Neuronal stem cell (in vitro differentiated cells): ENCODE measurements at regions not wholly inside any gene's neighbourhood (a gene's known extent, or its start where the extent isn't known, plus 50 kb on each side); places are given as distances from the start of the nearest gene placed in this dataset.
"Not testable (repeated sequence)": the region's sequence is repeated elsewhere in the genome, so short reads cannot be mapped to it uniquely, and the experiment has no call there.

ENCODE experiments used
- DNase-seq: peaks from one replicate; pipeline ENCODE4 v3.0.0-alpha.2; 2013; ENCODE audit warnings: low spot score
- H2AFZ ChIP-seq: one replicate; pipeline ENCODE4 v1.6.1; 2013; ENCODE audit warnings: mild to moderate bottlenecking, low read length, inconsistent platforms
- H2AK5ac ChIP-seq: 2 replicates; pipeline ENCODE4 v1.6.1; 2013; ENCODE audit warnings: low read depth, mild to moderate bottlenecking, inconsistent platforms, low read length, moderate library complexity, mixed read lengths
- H2BK120ac ChIP-seq: 2 replicates; pipeline ENCODE4 v1.6.1; 2013; ENCODE audit warnings: low read depth, mild to moderate bottlenecking, inconsistent platforms, low read length, moderate library complexity, mixed read lengths
- H2BK12ac ChIP-seq: one replicate; pipeline ENCODE4 v1.6.1; 2013; ENCODE audit warnings: low read length, inconsistent platforms
- H2BK15ac ChIP-seq: 2 replicates; pipeline ENCODE4 v1.6.1; 2013; ENCODE audit warnings: mild to moderate bottlenecking, low read length, inconsistent platforms, mixed read lengths
- H2BK5ac ChIP-seq: one replicate; pipeline ENCODE4 v1.6.1; 2013; ENCODE audit warnings: inconsistent platforms, mild to moderate bottlenecking, low read length, moderate library complexity
- H3K14ac ChIP-seq: one replicate; pipeline ENCODE4 v1.6.1; 2013; ENCODE audit warnings: low read length, inconsistent platforms
- H3K18ac ChIP-seq: 2 replicates; pipeline ENCODE4 v1.6.1; 2013; ENCODE audit warnings: low read length, inconsistent platforms
- H3K23ac ChIP-seq: 2 replicates; pipeline ENCODE4 v1.6.1; 2013; ENCODE audit warnings: low read depth, mild to moderate bottlenecking, mixed read lengths, low read length, inconsistent platforms; ENCODE audit not compliant: poor library complexity
- H3K27ac ChIP-seq: replicated peaks from 3 replicates; pipeline ENCODE4 v1.5.1; 2013; ENCODE audit warnings: low read length, inconsistent platforms
- H3K27me3 ChIP-seq, 3 experiments: 2 replicates each; pipeline ENCODE4 v1.6.1; 2013; ENCODE audit warnings: low read length in 3 of 3, mild to moderate bottlenecking in 2 of 3, inconsistent platforms in 1 of 3, low read depth in 1 of 3, mixed read lengths in 1 of 3, moderate library complexity in 1 of 3; ENCODE audit not compliant: control insufficient read depth in 3 of 3, insufficient read depth in 3 of 3
- H3K36me3 ChIP-seq, 2 donors: replicated peaks in 1 of 2; 2 replicates each; pipeline ENCODE4 v1.6.1; 2013; ENCODE audit warnings: low read length in 2 of 2; ENCODE audit not compliant: control insufficient read depth in 2 of 2, insufficient read depth in 2 of 2
- H3K4ac ChIP-seq: 2 replicates; pipeline ENCODE4 v1.6.1; 2013; ENCODE audit warnings: inconsistent platforms, mild to moderate bottlenecking, low read length, moderate library complexity
- H3K4me1 ChIP-seq, 2 donors: 1 replicate in 1 of 2; 2 replicates in 1 of 2; pipeline ENCODE4 v1.6.1; 2013; ENCODE audit warnings: low read length in 2 of 2, low read depth in 1 of 2; ENCODE audit not compliant: control insufficient read depth in 2 of 2, insufficient read depth in 1 of 2
- H3K4me2 ChIP-seq: one replicate; pipeline ENCODE4 v1.6.1; 2013; ENCODE audit warnings: mild to moderate bottlenecking, low read length, inconsistent platforms; ENCODE audit not compliant: insufficient read depth, poor library complexity, severe bottlenecking
- H3K4me3 ChIP-seq, 2 donors: 2 replicates each; pipeline ENCODE4 v1.5.1; 2013; ENCODE audit warnings: low read length in 2 of 2, mild to moderate bottlenecking in 2 of 2, inconsistent platforms in 1 of 2, moderate library complexity in 1 of 2
- H3K79me1 ChIP-seq: one replicate; pipeline ENCODE4 v1.6.1; 2013; ENCODE audit warnings: low read depth, mild to moderate bottlenecking, inconsistent platforms, low read length, moderate library complexity
- H3K9ac ChIP-seq: one replicate; pipeline ENCODE4 v1.6.1; 2013; ENCODE audit warnings: mild to moderate bottlenecking, low read depth, low read length, inconsistent platforms; ENCODE audit not compliant: poor library complexity
- H3K9me3 ChIP-seq, 2 donors: replicated peaks in 1 of 2; 2 replicates each; pipeline versions ENCODE3 to v1.6.1; 2013; ENCODE audit warnings: low read length in 2 of 2, mild to moderate bottlenecking in 2 of 2, inconsistent platforms in 1 of 2, low read depth in 1 of 2, mixed read lengths in 1 of 2, moderate library complexity in 1 of 2; ENCODE audit not compliant: control insufficient read depth in 2 of 2, insufficient read depth in 1 of 2
- H4K8ac ChIP-seq: one replicate; pipeline ENCODE4 v1.6.1; 2013; ENCODE audit warnings: low read depth, mild to moderate bottlenecking, inconsistent platforms, low read length, moderate library complexity
- H4K91ac ChIP-seq: one replicate; pipeline ENCODE4 v1.6.1; 2013; ENCODE audit warnings: low read length, low read depth, mild to moderate bottlenecking, inconsistent platforms; ENCODE audit not compliant: poor library complexity
- WGBS, 2 donors: extraction: QIAGEN DNeasy Blood & Tissue Kit; methylation state at CpG; one replicate each; pipeline ENCODE4 v1.1.7; 2013; ENCODE audit warnings: missing lambda C conversion rate in 2 of 2, mixed read lengths in 1 of 2; ENCODE audit not compliant: insufficient read length in 2 of 2, insufficient replicate concordance in 1 of 2; ENCODE audit errors: extremely low coverage in 2 of 2; 5-methylcytosine and 5-hydroxymethylcytosine counted together

DNA sequence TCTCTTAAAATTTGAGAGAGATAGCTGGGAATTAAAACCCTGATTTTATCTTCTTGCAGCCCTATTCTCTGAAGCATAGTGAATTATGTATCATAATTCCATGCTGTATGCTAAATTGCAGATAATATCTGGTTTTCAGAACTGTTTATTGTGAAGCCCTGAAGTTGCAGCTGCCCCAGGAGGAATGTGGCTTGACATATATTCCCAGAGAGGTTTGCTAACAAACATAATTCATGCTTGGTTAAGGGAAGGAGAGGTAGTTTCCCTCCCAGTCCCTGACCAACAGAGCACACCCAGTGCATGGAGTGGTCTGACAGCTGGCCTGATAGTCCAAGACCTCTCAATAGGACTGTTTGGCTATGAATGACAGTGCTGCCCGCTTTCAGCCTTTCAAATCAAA is 500.6 kb upstream of the MIR17HG start:
- H2BK15ac ChIP-seq, result no peak overlapping the region
- no peak overlapping the region for H2BK12ac ChIP-seq
- no peak overlapping the region for H4K91ac ChIP-seq
- no peak overlapping the region for H3K4me2 ChIP-seq
- no peak overlapping the region for H3K27ac ChIP-seq
- H3K36me3 ChIP-seq, result no peaks in the 10 kb centered on the region
- no peak for DNase-seq
- no peak overlapping the region for H2AFZ ChIP-seq
- no peak overlapping the region for H4K8ac ChIP-seq
- WGBS, 2 donors, result no CpG with 5 or more reads among the region's 1 CpG
- no peak overlapping the region for H2AK5ac ChIP-seq
- H3K4ac ChIP-seq, result no peak overlapping the region
- H3K18ac ChIP-seq, result no peak overlapping the region
- H3K4me3 ChIP-seq, result no peak overlapping the region
- H3K4me1 ChIP-seq, result no peaks in the 10 kb centered on the region
- no peaks in the 10 kb centered on the region for H3K27me3 ChIP-seq
- H3K23ac ChIP-seq, result no peak overlapping the region
- H3K79me1 ChIP-seq, result no peaks in the 10 kb centered on the region
- H3K9ac ChIP-seq, result no peak overlapping the region
- H3K9me3 ChIP-seq, result no peaks in the 10 kb centered on the region
- no peak overlapping the region for H3K14ac ChIP-seq
- H2BK5ac ChIP-seq, result no peak overlapping the region
- H2BK120ac ChIP-seq, result no peak overlapping the region

DNA sequence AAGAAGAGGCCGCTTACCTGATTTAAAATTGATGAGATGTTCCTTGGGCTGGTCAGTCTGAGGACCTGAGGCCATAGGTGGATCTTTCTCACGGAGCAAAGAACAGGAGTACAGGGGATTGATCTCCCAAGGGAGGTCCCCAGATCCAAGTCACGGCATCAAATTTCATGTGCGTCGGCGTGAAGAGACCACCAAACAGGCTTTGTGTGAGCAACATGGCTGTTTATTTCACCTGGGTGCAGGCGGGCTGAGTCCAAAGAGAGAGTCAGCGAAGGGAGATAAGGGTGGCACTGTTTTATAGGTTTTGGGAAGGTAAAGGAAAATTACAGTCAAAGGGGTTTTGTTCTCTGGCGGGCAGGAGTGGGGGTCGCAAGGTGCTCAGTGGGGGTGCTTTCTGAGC is 493.8 kb upstream of the MIR17HG start:
- H3K4ac ChIP-seq, H3K18ac ChIP-seq, H2BK15ac ChIP-seq, H3K9ac ChIP-seq, H3K4me3 ChIP-seq, H4K8ac ChIP-seq, H4K91ac ChIP-seq, H3K23ac ChIP-seq, H3K36me3 ChIP-seq, H3K9me3 ChIP-seq, H3K14ac ChIP-seq, H3K79me1 ChIP-seq, H2BK120ac ChIP-seq, DNase-seq, H3K4me1 ChIP-seq, H2AFZ ChIP-seq, H2BK12ac ChIP-seq, H3K4me2 ChIP-seq, H2AK5ac ChIP-seq, H3K27me3 ChIP-seq, H2BK5ac ChIP-seq, H3K27ac ChIP-seq: not testable (repeated sequence)
- WGBS, 2 donors, result no CpG with 5 or more reads among the region's 10 CpGs

DNA sequence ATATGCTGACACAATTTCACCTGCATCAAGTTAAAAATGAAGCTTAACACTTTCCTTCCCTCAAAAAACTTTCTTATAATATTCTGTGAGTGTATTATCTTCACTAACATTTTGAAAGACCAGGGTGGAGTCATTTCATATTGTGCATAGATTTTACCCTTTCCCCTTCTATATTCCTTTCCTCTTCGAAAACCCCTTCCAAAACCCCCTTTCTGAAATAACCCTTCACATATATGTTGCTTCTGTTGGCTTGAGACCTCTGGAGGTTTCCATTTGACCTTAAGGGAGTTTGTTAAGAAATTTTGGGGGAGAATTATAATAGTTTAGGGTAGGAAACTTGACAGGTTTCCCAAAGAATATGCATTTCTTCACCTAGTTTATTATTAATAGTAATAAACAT is 489.6 kb upstream of the MIR17HG start:
- no peak for DNase-seq
- Histone ChIP-seq H2BK5ac (no peak overlapping the region), H3K27me3 (no peaks in the 10 kb centered on the region), H3K79me1 (no peaks in the 10 kb centered on the region), H2AK5ac (no peak overlapping the region), H3K23ac (no peak overlapping the region), H2BK120ac (no peak overlapping the region), H4K8ac (no peak overlapping the region), H3K36me3 (no peaks in the 10 kb centered on the region), H3K18ac (no peak overlapping the region), H3K9ac (no peak overlapping the region), H3K4me3 (no peak overlapping the region), H4K91ac (no peak overlapping the region), H2AFZ (no peak overlapping the region), H3K4ac (no peak overlapping the region), H2BK15ac (no peak overlapping the region), H3K27ac (no peak overlapping the region), H3K4me1 (no peaks in the 10 kb centered on the region), H3K4me2 (no peak overlapping the region), H3K14ac (no peak overlapping the region), H2BK12ac (no peak overlapping the region), H3K9me3 (no peaks in the 10 kb centered on the region)
- no CpG with 5 or more reads among the region's 1 CpG for WGBS, 2 donors

DNA sequence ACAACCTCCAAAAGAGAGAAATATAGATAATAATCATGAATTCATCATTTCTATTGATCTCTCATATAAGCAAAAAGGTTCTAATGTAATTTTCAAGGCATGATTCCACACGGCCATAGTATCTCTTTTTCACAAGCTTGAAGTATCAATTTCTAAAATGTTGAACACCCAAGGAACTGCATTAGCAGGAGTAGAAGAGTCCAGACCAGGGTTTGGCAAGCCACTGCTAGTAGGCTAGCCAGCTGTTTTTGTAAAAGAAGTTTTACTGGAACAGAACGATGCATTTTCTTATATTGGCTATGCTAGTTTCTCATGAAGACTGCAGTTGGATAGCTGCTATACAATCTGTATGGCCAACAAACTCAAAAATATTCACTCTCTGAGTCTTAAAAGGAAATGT is 481.5 kb upstream of the MIR17HG start:
- no peak for DNase-seq

More for the DNA sequence above, 481.5 kb upstream of the MIR17HG start:
- Histone ChIP-seq H3K4me1 (no peaks in the 10 kb centered on the region), H3K36me3 (no peaks in the 10 kb centered on the region), H3K79me1 (no peaks in the 10 kb centered on the region), H3K23ac (no peak overlapping the region), H3K9ac (no peak overlapping the region), H2BK120ac (no peak overlapping the region), H2AFZ (no peak overlapping the region), H2AK5ac (no peak overlapping the region), H3K4me2 (no peak overlapping the region), H3K4me3 (no peak overlapping the region), H3K4ac (no peak overlapping the region), H3K27ac (no peak overlapping the region), H3K9me3 (no peaks in the 10 kb centered on the region), H2BK15ac (no peak overlapping the region), H3K14ac (no peak overlapping the region), H3K27me3 (no peaks in the 10 kb centered on the region), H4K8ac (no peak overlapping the region), H3K18ac (no peak overlapping the region), H4K91ac (no peak overlapping the region), H2BK12ac (no peak overlapping the region), H2BK5ac (no peak overlapping the region)
- WGBS, 2 donors, result no CpG with 5 or more reads among the region's 2 CpGs
